ENCODE measurements at regions not wholly inside any gene's neighbourhood (a gene's known extent, or its start where the extent isn't known, plus 50 kb on each side); places are given as distances from the start of the nearest gene placed in this dataset.
"Not testable (repeated sequence)": the region's sequence is repeated elsewhere in the genome, so short reads cannot be mapped to it uniquely, and the experiment has no call there.

- DNase-seq: no peak
These were observed 925.8 kb downstream of the MRPL39 start for GRCh38 chr21:24681456-24681855.

GRCh38 chr21:24671901-24672300 lies 935.4 kb downstream of the MRPL39 start:
- DNase-seq: no peak

GRCh38 chr21:24658926-24659325 lies 948.4 kb downstream of the MRPL39 start:
- no peak for DNase-seq

GRCh38 chr21:24658026-24658425 lies 949.3 kb downstream of the MRPL39 start:
- DNase-seq: no peak

GRCh38 chr21:24649691-24650090 lies 957.6 kb downstream of the MRPL39 start:
- no peak for DNase-seq

- DNase-seq: no peak
These were observed 970.6 kb downstream of the MRPL39 start for GRCh38 chr21:24636696-24637095.

- DNase-seq: no peak
These were observed 972.5 kb downstream of the MRPL39 start for GRCh38 chr21:24634749-24635148.

DNA sequence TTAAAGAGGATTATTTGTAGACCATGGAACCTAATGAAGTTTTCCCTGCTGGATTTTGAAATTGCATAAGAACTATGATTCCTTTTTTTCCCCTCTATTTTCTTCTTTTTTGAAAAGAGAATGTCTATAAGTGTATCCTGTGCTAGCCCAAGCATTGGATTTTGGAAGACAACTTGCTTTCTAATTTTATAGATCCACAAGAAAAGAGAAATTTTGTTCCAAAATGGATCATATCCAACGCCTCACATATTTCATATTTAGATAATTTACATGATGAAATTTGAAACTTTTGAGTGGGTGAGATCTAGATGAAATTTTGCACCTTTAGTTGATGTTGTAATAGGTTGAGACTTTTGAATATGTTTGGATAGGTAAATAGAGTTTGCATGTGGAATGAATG lies 978.7 kb downstream of the MRPL39 start:
- DNase-seq: no peak

- no peak for DNase-seq
These were observed 979.2 kb downstream of the MRPL39 start for GRCh38 chr21:24628046-24628445.

DNA sequence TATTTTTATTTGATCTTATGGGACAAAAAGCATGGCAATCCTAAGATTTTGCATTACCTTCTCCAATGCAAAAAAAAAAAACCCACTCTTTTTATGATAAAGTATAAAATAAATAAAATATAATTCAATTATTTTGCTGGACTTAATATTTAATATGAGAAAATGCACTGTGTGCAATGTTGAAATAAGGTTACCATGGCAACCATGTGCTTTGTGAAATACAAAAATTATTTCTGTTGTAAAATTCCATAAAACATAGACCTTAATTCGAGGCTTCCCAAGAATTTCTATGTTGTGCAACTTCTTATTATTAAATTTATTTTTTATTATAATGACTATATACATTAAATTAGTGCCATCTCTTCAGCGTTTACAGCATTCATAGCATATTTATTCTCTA lies 989.5 kb downstream of the MRPL39 start:
- DNase-seq: no peak

- no peak for DNase-seq
These were observed 1013.2 kb downstream of the MRPL39 start for GRCh38 chr21:24594082-24594481.

DNA sequence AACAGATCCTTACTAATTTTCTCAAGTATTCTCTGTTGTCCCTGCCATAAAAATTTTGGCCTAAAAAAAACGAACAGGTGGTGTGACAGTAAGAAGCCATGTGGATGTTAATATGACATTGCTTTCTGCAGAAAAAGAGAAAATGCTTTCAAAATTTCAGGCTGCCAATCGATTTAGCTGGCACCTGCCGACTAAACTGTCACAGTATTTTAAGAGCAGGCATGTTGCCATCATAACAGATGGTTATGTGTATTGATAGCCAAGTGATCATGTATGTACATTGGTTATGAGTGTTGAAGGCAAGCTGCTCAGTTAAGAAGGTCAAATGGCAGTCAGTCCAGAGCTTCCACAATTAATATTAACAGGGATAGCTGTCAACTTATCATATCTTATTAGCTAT lies 1017.0 kb downstream of the MRPL39 start:
- no peak for DNase-seq

GRCh38 chr21:24583473-24583872 lies 1023.8 kb downstream of the MRPL39 start:
- DNase-seq: no peak

DNA sequence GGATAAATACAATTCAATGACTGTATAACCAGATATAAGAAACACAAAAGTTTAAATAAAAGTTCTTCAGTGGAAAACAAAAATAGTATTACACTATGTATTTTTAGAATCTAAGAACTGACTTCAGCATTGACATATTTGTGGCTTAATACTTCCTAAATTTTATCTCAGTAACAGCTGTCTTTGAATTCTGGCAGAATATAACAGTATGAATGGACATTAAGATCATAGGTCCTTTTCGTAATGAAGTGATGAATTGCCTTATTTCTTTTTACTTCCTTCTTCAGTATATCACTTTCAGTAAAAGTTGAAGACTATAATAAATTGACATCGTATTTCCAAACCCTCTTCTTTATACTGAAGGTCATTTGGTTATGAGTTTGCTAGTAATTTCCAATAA lies 1030.0 kb downstream of the MRPL39 start:
- no peak for DNase-seq

DNA sequence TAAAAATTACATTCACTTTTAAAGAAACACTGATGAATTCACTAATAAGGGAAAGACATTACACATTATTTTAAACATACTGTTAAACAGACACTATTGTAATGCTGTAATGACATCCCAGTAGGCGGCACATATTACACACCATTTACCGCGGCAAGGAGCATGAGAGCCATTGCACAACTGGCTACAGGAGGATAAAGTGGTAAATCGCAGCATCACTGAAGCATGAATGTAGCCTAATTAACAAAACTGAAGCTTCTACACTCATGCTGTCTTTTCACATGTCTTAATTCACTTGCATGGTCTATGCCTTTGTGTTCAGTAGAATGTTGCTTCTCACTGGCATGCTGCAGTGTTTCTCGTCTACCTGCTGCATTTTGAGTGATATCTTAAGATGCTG lies 1046.0 kb downstream of the MRPL39 start:
- no peak for DNase-seq

DNA sequence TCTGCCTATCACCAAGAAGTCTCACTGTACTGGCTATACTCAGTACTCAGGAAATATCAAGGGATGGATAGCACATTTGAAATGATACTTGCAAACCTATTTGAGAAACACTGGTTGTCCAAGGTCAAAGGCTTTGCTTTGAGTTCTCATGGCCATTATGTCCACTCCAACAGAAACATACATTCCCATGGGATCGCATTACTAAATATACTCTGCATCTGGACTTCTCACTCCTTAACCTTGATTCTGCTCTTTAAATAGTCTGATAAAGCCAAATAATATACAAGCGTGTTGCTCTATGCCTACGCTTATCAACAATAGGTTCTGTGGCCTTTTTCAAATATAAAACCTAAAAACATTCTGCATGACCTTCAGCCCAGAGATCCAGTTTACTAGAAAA lies 1054.8 kb downstream of the MRPL39 start:
- no peak for DNase-seq

- no peak for DNase-seq
These were observed 1061.4 kb downstream of the MRPL39 start for GRCh38 chr21:24545807-24546361.

DNA sequence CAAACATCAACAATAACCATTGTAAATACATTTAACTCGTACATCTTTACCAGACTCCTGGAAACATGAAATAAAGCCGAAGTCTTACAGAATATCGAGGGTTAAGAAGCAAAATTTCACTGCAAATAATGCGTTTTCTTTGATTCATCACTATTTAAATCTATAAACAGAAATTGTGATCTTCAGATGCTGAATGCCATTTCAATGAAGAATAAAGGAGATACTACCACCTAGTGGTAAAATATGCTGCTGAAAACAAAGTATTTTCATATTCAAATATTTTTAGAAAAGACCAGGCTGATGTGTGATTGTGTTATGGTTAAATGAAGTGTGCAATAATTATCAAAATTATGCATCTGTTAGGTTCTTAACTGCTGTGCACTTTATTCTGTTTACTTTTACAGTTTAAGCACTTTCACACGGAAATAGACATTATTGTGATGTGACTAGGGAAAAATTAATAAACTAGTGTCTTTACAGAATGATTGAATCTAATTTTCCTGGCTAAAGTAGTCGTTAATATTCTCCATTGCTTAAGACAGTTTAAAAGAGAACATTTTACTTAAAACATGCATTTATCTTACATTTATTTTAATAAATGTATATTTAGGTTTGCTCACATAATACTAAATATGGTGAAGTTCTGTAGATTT lies 1093.1 kb downstream of the MRPL39 start:
- peak; percentile 61 for DNase-seq

GRCh38 chr21:24509131-24509530 lies 1098.2 kb downstream of the MRPL39 start:
- DNase-seq: no peak

GRCh38 chr21:24486973-24487372 lies 1120.3 kb downstream of the MRPL39 start:
- DNase-seq: no peak

DNA sequence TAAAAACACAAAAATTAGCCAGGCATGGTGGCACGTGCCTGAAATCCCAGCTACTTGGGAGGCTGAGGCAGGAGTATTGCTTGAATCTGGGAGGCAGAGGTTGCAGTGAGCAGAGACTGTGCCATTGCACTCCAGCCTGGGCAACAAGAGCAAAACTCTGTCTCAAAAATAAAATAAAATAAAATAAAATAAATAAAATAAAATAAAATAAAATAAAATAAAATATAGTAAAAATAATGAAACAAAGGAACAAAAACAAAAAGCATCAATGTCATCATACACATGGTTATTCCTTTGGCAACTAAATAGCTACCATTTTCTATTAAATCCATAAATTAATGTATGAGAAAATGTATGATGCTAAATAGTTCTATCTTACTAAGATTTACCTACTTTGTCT lies 1123.9 kb downstream of the MRPL39 start:
- not testable (repeated sequence) for DNase-seq

GRCh38 chr21:24470852-24471251 lies 1136.4 kb downstream of the MRPL39 start:
- peak; percentile 41 for DNase-seq

GRCh38 chr21:24456358-24456757 lies 1150.9 kb downstream of the MRPL39 start:
- no peak for DNase-seq

- DNase-seq: no peak
These were observed 1157.2 kb downstream of the MRPL39 start for GRCh38 chr21:24450119-24450518.

GRCh38 chr21:24445517-24445916 lies 1161.8 kb downstream of the MRPL39 start:
- no peak for DNase-seq

Measured in hematopoietic multipotent progenitor cell treated with erythropoietin and hydrocortisone succinate and interleukin-3 and kit ligand, for 4 days (in vitro differentiated cells).